Heart right ventricle (tissue), 16 donors: ENCODE measurements at regions not wholly inside any gene's neighbourhood (a gene's known extent, or its start where the extent isn't known, plus 50 kb on each side); places are given as distances from the start of the nearest gene placed in this dataset.
"Not testable (repeated sequence)": the region's sequence is repeated elsewhere in the genome, so short reads cannot be mapped to it uniquely, and the experiment has no call there.

Experiments used
- ATAC-seq, 8 donors: fragments of 200-7000 bp; cut with Tn5 transposase; one replicate each; pipeline ENCODE4 v1.9.1; 2020; ENCODE audit warnings: mild to moderate bottlenecking in 8 of 8, moderate library complexity in 8 of 8, moderate number of reproducible peaks in 1 of 8
- DNase-seq, 2 donors: peaks; one replicate each; pipeline ENCODE4 v3.0.0-alpha.2; 2020
- H3K27ac ChIP-seq, 10 donors: fragments of 200-600 bp; sonication (generic) in 2 of 10; one replicate each; pipeline versions ENCODE4 v1.5.0 to v1.8.0; 2020 to 2022; ENCODE audit warnings: mild to moderate bottlenecking in 3 of 10
- H3K27me3 ChIP-seq, 7 donors: fragments of 200-600 bp; one replicate each; pipeline ENCODE4 v1.8.0; 2021 to 2022; ENCODE audit warnings: mild to moderate bottlenecking in 2 of 7
- H3K36me3 ChIP-seq, 9 donors: fragments of 200-600 bp; sonication (generic) in 1 of 9; one replicate each; pipeline versions ENCODE4 v1.5.0 to v1.8.0; 2020 to 2022; ENCODE audit warnings: mild to moderate bottlenecking in 2 of 9
- H3K4me1 ChIP-seq, 9 donors: fragments of 200-600 bp; sonication (generic) in 1 of 9; one replicate each; pipeline versions ENCODE4 v1.5.0 to v1.8.0; 2020 to 2022; ENCODE audit warnings: mild to moderate bottlenecking in 4 of 9
- H3K4me3 ChIP-seq, 10 donors: fragments of 200-600 bp; sonication (generic) in 2 of 10; one replicate each; pipeline versions ENCODE4 v1.5.0 to v1.8.0; 2020 to 2022; ENCODE audit warnings: mild to moderate bottlenecking in 7 of 10, moderate library complexity in 2 of 10
- H3K9me3 ChIP-seq, 11 donors: fragments of 200-600 bp in 10 of 11; sonication (generic) in 2 of 11; one replicate each; pipeline versions ENCODE4 v1.5.0 to v1.8.0; 2013 to 2022; ENCODE audit warnings: mild to moderate bottlenecking in 2 of 11, control low read depth in 1 of 11, moderate library complexity in 1 of 11
- CTCF ChIP-seq, 9 donors: fragments of 200-600 bp; sonication (generic) in 2 of 9; IDR thresholded peaks; one replicate each; pipeline versions ENCODE4 v1.5.0 to v1.8.0; 2021 to 2022; ENCODE audit warnings: antibody characterized with exemption in 9 of 9, mild to moderate bottlenecking in 5 of 9, moderate library complexity in 1 of 9
- WGBS, 2 donors: extraction: QIAGEN DNeasy Blood & Tissue Kit; methylation state at CpG; one replicate each; pipeline ENCODE4 v1.1.7; 2013; ENCODE audit warnings: inconsistent platforms in 1 of 2; 5-methylcytosine and 5-hydroxymethylcytosine counted together
- intact Hi-C, 10 donors: fragments of 100-400 bp; cut with DNase I; formaldehyde crosslinking; loops; one replicate each; pipeline versions ENCODE4 v1.11.1 to v1.14.2; 2022
- donor health status: Arrhythmogenic right ventricular cardiomyopathy.
- donor health status: ischemic (EF 13 %, LVEDD 7.1; RV severe dilation, severe dysfunction).
- donor health status: healthy with polysubstance abuse.
- donor health status: DM: no; HTN: yes; CAD: no.
- donor health status: DM: no; HTN: no; CAD: no.
- donor health status: ischemic (EF 25% LVEDD 6.9; RV normal size, moderate dysfunction).
- donor health status: ischemic (EF 25% LVEDD 5.7; RV mildly dilated, moderate dysfunction).
- donor health status: healthy.
- donor health status: DM: yes; HTN: yes; CAD: no.
- donor health status: Ischemic cardiomyopathy.
- donor health status: ischemic (EF 35%, LVEDD 5.7; RV mildly dilated, moderate dysfunction).
- donor health status: nonischemic (EF 11% LVEDD 7.7; RV severe dilation, severe dysfunction).
- donor health status: DM: yes; HTN: yes; CAD: no.
- donor health status: PGD.
- donor health status: ischemic (EF 29% LVEDD 5.4; RV normal size, mild dysfunction).
- donor health status: nonischemic (EF 23%, LVEDD 6.1; RV moderate dilation, normal function).

DNA sequence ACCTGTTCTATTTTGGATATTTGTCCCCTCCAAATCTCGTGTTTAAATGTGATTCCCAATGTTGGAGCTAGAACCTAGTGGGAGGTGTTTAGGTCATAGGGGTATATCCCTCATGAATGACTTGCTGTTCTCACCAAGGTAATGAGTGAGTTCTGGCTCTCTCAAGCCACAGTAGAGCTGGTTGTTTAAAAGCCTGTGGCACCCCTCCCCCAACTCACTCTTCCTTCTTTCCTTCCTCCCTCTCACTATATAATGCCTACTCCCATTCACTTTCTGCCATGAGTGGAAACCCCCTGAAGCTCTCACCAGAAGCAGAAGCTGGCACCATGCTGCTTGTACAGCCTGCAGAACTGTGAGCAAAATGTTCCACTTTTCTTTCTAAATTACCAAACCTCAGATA lies 341.1 kb downstream of the SI start:
- ATAC-seq (no peak), DNase-seq (no peak)
- H3K4me1 ChIP-seq, result no peaks in the 10 kb centered on the region
- H3K9me3 ChIP-seq, result peaks cover 0 to 3% (median 0%) of the 10 kb centered on the region in 11 donors
- intact Hi-C loops, result no loop called here
- TF ChIP-seq CTCF (IDR thresholded peaks at IDR 0.05), result no peak
- no peak overlapping the region for H3K4me3 ChIP-seq
- 62 to 69% methylated on average over 1 of the region's 1 CpG for WGBS, 2 donors
- H3K36me3 ChIP-seq, result no peaks in the 10 kb centered on the region
- H3K27ac ChIP-seq, result no peak overlapping the region
- H3K27me3 ChIP-seq, result no peaks in the 10 kb centered on the region

GRCh38 chr3:164732166-164732565 lies 346.1 kb downstream of the SI start:
- H3K27me3 ChIP-seq, result no peaks in the 10 kb centered on the region
- intact Hi-C loops, result no loop called here
- no peak for TF ChIP-seq CTCF (IDR thresholded peaks at IDR 0.05)
- no peak overlapping the region for H3K4me3 ChIP-seq
- H3K4me1 ChIP-seq, result no peaks in the 10 kb centered on the region
- no peak overlapping the region for H3K27ac ChIP-seq
- DNase-seq (no peak), ATAC-seq (no peak)
- WGBS, 2 donors, result 89 to 90% methylated on average over 1 of the region's 1 CpG
- no peaks in the 10 kb centered on the region for H3K9me3 ChIP-seq
- no peaks in the 10 kb centered on the region for H3K36me3 ChIP-seq

DNA sequence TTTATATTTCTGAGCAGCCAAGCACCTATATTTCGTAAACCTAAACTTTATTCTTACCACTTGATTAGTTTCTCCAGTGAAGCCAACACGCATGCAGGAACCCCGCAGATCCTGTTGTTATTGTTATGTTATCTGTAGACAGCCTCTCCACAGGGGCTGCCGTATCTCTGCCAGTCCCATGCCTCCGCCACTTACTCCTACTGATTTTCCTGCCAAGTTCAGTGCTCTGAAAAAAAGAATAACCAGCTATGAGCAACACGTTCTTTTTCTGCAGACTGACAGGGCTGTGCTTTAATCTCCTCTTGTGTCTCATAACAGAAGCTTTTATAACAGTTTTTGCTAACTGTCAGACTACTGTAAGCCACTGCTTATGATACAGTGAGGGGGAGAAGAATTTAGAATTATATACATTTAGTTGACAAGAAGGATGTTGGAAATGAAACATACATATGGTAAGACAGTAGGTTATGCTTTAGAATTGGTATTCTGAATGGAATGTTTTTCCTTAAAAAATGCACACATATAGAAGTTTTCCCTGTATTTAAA lies 347.4 kb downstream of the SI start:
- Histone ChIP-seq H3K36me3 (no peaks in the 10 kb centered on the region), H3K9me3 (no peaks in the 10 kb centered on the region), H3K4me1 (no peaks in the 10 kb centered on the region), H3K27me3 (no peaks in the 10 kb centered on the region), H3K27ac (no peak overlapping the region), H3K4me3 (no peak overlapping the region)
- peak in 1 of 8 donors; percentile 33 for ATAC-seq
- WGBS, 2 donors, result 14 to 20% methylated on average over 6 of the region's 6 CpGs
- TF ChIP-seq CTCF (IDR thresholded peaks at IDR 0.05), result no peak
- intact Hi-C loops, result no loop called here
- DNase-seq, result no peak

DNA sequence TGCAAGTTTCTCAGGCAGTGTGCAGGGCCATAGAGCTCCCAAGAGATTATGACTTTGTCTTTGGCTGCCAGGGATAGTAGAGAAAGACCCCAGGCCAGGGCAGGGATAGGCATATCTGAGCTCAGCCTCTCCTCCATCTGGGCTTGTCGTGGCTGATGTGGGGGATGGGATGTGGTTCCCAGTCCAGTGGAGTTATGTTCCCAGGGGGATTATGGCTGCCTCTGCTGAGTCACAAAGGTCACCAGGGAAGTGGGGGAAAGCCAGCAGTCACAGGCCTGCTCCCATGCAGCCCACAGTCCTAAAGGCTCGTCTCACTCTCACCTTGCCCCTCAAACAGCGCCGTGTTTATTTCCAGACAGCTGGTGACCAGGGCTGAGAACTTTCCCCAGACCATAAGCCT lies 354.9 kb downstream of the SI start:
- Histone ChIP-seq H3K9me3 (no peaks in the 10 kb centered on the region), H3K36me3 (no peaks in the 10 kb centered on the region), H3K27ac (no peak overlapping the region), H3K4me3 (no peak overlapping the region), H3K4me1 (no peaks in the 10 kb centered on the region), H3K27me3 (no peaks in the 10 kb centered on the region)
- intact Hi-C loops, result no loop called here
- no peak for ATAC-seq
- no peak for TF ChIP-seq CTCF (IDR thresholded peaks at IDR 0.05)
- no peak for DNase-seq
- 76 to 80% methylated on average over 4 of the region's 4 CpGs for WGBS, 2 donors

- H3K27ac ChIP-seq, H3K4me3 ChIP-seq, intact Hi-C loops, H3K36me3 ChIP-seq, H3K9me3 ChIP-seq, DNase-seq, H3K4me1 ChIP-seq, ATAC-seq, H3K27me3 ChIP-seq: not testable (repeated sequence)
- WGBS, 2 donors, result 74 to 85% methylated on average over 11 of the region's 13 CpGs
Observed at GRCh38 chr3:164702808-164703207, 375.5 kb downstream of the SI start.
